T-helper 2 cell treated with Interferon-gamma antibody and Interleukin-4, amounts not matched to agents 100 ng/mL and 5 ng/mL, for 36 hours (primary cell): ENCODE measurements at regions not wholly inside any gene's neighbourhood (a gene's known extent, or its start where the extent isn't known, plus 50 kb on each side); places are given as distances from the start of the nearest gene placed in this dataset.

Experiments
- intact Hi-C: fragments of 100-400 bp; cut with micrococcal nuclease; formaldehyde crosslinking; loops from one replicate; pipeline ENCODE4 v1.15.1; 2023

DNA sequence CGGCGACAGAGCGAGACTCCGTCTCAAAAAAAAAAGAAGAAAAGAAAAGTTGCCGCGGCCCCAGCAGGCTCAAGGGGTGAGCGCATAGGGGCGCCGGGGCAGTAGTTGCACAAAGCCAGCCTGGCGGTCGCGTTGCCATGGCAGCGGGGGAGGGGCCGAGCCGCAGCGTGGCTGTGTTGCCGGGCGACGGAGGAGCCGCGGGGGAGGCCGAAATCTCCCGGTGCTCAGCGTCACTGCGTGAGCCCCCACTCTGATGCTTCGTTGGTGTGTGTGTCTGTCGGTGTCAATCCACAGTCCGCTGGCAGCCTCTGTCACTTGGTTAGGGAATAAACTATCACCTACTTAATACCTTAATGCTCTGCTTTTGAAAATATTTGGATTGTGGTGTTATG is 82.9 kb upstream of the C1QTNF9B start:
- intact Hi-C loops, result loop anchor here (1.0 to 5.0 kb wide), 2 partner anchors 14 to 58 kb away; no protein-coding TSS in a partner anchor

- intact Hi-C loops, result loop anchor here (5.0 kb wide), 1 partner anchor 61 kb away; no protein-coding TSS in a partner anchor
Observed at GRCh38 chr13:23983671-23984070, 86.4 kb upstream of the C1QTNF9B start.

GRCh38 chr13:23984546-23984945 is 87.2 kb upstream of the C1QTNF9B start:
- intact Hi-C loops, result loop anchor here (5.0 kb wide), 1 partner anchor 62 kb away; no protein-coding TSS in a partner anchor

GRCh38 chr13:23985060-23985459 is 87.8 kb upstream of the C1QTNF9B start:
- intact Hi-C loops, result no loop called here

DNA sequence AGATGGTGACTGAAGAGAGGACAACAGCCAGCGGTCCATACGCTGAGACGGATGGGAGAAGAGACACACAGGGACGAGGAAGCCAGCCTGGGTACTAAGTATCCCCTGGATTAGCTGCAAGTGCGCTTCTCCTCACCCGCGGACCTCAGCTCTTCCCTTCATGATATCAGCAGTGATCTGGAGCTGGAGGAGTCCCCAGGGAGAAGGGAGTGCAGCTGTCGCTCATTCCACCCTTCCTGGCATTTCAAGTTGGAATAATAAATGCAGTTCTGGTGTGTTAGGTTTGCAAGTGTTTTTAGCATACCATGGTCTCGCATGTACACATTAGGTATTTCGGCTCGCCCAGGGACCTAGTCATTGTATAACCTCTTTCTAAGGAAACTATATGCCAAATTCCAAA is 88.5 kb upstream of the C1QTNF9B start:
- intact Hi-C loops, result no loop called here

- intact Hi-C loops, result no loop called here
Observed at GRCh38 chr13:23986619-23987018, 89.3 kb upstream of the C1QTNF9B start.

- intact Hi-C loops, result no loop called here
Observed at GRCh38 chr13:23987331-23987894, 90.1 kb upstream of the C1QTNF9B start.

- intact Hi-C loops, result no loop called here
Observed at GRCh38 chr13:23988546-23989122, 91.3 kb upstream of the C1QTNF9B start.

DNA sequence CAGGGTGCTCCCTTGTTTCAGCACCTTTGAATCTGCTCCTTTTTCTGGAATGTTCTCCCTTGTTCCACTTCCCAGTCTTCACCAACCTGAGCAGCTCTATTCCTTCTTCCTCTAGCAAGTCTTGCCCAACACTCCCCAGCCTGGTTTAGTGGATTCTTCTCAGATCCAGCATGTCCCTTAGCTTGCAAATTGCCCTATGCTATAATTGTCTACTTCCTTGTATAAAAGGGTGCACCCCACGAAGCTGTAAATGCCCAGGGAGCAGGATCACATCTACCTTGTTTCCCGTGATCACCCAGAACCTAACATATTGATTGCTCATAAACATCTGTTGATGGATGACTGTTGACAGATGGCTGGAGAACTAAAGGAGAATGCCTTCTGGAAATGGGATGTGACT is 93.2 kb upstream of the C1QTNF9B start:
- intact Hi-C loops, result no loop called here

GRCh38 chr13:23991119-23991518 is 93.8 kb upstream of the C1QTNF9B start:
- intact Hi-C loops, result no loop called here

DNA sequence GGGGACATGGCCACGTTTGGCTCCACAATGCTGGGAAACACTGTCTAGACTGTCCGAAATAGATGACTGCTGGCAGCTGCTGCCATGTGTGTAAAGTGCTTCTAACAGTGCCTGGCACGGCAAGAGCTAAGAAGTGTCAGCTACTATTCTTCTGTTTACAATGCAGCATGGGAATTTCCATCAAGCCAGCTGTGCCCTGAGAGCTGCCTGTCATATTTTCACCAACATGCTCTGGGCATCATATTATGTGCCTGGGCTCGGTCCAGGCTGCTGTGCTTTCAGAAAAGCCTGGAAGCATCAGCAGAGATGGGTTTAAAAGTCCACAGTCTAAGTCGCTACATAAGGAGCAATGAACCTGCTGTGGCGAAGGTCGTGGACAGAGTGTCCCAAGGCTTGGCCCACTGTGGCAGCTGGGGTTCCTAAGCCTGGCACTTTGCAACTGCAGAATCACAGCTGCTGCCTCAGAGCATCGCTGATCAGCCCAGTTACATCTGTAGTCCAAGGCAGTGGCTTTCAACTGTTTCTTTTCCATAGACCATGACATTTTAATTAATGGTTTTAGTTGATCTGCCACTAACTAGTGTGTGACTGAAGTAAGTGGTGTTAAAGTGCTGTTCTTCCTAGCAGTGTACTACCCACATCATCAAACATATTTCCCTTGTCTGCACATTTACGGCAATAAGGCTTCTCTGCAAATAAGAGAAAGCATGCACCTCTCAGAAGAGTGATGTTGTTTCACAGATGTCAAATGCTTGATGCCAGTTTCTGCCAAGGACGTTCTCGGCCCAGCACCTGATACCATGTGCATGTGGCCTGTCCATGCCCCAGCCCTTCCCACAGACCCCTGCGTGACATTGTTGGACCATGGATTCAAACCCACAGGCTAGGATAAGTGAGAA is 95.7 kb upstream of the C1QTNF9B start:
- intact Hi-C loops, result no loop called here

DNA sequence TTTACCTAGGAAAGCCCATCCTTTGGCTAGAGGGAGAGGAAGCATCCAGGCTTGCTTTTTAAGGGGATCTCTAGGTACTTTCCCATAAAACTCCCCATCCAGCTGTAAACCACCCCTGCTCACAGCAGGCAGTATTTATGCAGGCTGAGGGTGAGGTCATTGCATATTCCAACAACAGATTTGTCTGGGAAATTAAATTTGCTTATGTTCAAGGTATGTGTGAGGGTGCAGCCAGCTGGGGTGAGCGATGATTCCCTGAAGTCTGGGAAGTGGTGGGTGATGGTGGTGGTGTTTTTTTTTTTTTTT is 96.3 kb upstream of the C1QTNF9B start:
- intact Hi-C loops, result no loop called here

GRCh38 chr13:23995283-23996073 is 98.2 kb upstream of the C1QTNF9B start:
- intact Hi-C loops, result no loop called here

DNA sequence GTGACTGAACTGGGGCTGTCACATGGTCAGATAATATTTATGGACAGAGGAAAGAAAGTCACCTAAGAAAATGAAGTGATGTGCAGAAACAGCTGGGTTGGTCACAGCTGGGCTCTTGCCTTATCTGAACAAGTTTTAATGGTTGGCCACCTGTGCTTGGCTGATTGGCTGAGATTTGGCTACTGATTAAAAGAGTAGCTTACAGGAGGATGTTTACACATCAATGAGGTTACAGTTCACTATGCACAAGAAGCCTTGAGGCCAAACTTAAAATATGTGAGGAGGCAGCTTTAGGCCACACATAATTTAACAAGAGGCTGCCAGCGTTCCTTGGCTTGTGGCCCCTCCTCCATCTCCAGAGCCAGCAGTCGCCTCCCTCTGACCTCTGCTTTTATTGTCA is 99.2 kb upstream of the C1QTNF9B start:
- intact Hi-C loops, result no loop called here

GRCh38 chr13:23999424-23999823 is 102.1 kb upstream of the C1QTNF9B start:
- intact Hi-C loops, result no loop called here

GRCh38 chr13:24002206-24002815 is 105.0 kb upstream of the C1QTNF9B start:
- intact Hi-C loops, result no loop called here

DNA sequence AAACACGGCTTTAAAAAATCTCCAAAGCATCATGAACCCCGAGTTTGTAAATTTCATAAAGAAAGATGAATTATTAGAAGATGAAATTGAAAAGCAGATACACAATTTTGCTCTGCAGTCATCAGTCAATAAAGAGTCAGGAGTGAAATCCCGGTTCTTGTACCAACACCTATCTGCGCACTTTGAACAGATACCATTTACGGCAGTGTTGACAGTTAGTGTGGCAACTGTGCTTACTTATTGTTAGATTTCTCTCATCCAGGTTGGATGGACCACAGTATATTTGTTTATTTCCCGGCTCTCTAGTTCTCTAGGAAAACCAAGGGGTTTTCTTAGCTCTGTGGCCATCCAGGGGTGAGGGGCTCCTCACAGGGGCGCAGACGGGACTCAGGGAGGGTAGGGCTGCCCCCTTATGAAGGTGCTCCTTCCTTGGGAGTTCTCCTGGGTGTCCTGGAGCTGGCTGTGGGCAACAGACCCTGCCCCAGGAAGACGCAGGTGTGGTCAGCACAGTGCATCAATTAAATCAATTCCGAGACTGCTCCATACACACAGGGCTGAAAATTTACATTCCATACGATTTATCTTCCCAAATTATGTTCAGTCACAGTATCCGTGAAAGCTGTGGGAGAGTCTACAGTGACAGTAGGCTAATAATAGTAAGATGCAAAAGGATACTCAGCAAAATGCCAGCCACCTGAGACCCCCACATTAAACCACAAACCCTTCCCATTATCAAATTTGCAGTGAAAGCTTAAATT is 107.0 kb upstream of the C1QTNF9B start:
- intact Hi-C loops, result no loop called here

DNA sequence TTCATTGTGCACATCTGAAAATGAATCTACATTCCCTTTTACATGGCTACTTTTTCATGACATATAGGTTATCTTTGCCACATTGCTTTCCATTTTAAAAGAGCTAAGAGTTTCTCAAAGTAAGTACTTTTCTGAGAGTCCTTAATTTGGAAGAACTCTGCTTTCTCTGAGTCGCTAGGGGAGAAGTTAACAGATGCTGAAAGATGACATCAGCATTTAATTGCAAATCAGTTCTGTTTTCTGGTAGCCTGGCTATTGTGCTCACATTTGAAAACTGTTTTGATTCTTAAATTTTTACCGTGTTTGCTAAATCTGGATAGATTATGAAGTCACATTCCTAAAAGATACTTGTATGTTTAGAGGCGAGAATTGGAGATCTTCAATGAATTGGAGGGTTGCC is 107.7 kb upstream of the C1QTNF9B start:
- intact Hi-C loops, result no loop called here

DNA sequence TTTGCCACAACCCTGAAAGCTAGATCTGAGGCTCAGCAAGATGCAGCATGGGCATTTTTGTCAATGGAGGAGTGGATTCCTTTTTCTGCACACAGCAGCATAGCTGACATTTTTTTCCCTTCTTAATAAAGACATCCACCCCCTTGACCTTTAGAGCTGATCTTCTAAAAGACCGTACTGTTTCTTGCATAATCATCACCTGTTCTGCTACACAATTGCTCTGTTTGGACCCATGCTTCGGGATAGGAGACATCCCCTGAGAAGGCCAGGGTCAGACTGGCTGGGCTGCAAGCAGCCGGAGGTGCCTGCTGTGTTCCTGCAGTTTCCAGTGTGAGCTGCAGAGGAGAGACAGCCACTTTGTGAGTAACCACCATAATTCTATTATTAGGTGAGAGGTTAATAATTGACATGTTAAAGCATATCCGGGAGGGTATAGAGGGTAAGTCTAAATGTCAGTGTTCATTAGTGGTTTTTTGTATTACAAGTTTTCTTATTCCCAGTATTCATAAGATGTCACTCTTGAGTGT is 108.5 kb upstream of the C1QTNF9B start:
- intact Hi-C loops, result no loop called here

- intact Hi-C loops, result no loop called here
Observed at GRCh38 chr13:24006520-24007248, 109.4 kb upstream of the C1QTNF9B start.
